Right cardiac atrium (tissue), 5 donors: ENCODE measurements at regions not wholly inside any gene's neighbourhood (a gene's known extent, or its start where the extent isn't known, plus 50 kb on each side); places are given as distances from the start of the nearest gene placed in this dataset.

ENCODE experiments used
- ATAC-seq, 2 donors: fragments of 200-7000 bp; cut with Tn5 transposase; one replicate each; pipeline versions ENCODE4 v1.8.0 to v1.9.1; 2020; ENCODE audit warnings: moderate library complexity in 2 of 2, mild to moderate bottlenecking in 1 of 2
- DNase-seq, 3 donors: peaks; one replicate each; pipeline ENCODE4 v3.0.0-alpha.2; 2020
- H3K27ac ChIP-seq: one replicate; pipeline ENCODE4 v1.5.1; 2013; ENCODE audit warnings: mild to moderate bottlenecking, low read length, control low read depth, moderate library complexity
- H3K27me3 ChIP-seq: one replicate; pipeline ENCODE4 v1.6.1; 2013; ENCODE audit not compliant: control insufficient read depth, insufficient read depth
- H3K4me1 ChIP-seq: one replicate; pipeline ENCODE4 v1.6.1; 2013; ENCODE audit warnings: low read length; ENCODE audit not compliant: control insufficient read depth, insufficient read depth
- H3K4me3 ChIP-seq: one replicate; pipeline ENCODE4 v1.5.1; 2013; ENCODE audit warnings: low read length, control low read depth
- H3K9me3 ChIP-seq: one replicate; pipeline ENCODE4 v1.6.1; 2013; ENCODE audit warnings: low read length; ENCODE audit not compliant: control insufficient read depth
- WGBS: extraction: QIAGEN DNeasy Blood & Tissue Kit; methylation state at CpG from one replicate; pipeline ENCODE4 v1.1.7; 2013; 5-methylcytosine and 5-hydroxymethylcytosine counted together
- intact Hi-C, 4 donors: fragments of 100-400 bp; cut with DNase I; formaldehyde crosslinking; loops; one replicate each; pipeline versions ENCODE4 v1.11.0 to v1.14.0; 2022 to 2023
- donor health status: healthy with polysubstance abuse.
- donor health status: DM: no; HTN: yes; CAD: no.
- donor health status: DM: no; HTN: no; CAD: no.
- donor health status: DM: no; HTN: yes; CAD: no; lungs with severe emphysema.
- donor health status: DM: yes; HTN: yes; CAD: no.

DNA sequence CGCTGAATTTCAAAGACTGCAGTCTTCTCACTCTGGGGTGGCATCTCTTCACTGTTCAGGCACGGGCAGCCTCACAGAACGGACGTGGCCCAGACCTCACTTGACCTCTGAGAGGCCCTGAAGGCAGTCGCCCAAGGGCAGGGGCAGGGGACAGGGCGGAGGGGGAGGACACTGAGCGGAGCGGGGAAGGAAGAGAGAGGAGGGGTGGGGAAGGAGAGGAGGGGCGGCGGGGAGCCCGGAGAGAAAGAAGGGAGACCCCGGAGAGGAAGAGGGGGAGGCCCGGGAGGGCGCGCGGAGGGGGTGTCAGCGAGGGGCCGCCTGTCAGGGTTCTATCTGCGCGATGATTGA is 58.7 kb upstream of the COMTD1 start:
- H3K27me3 ChIP-seq = no peaks in the 10 kb centered on the region
- peak; percentile 65 to 77 for ATAC-seq
- H3K4me1 ChIP-seq = peaks cover 4% of the 10 kb centered on the region
- peak overlapping the region; percentile 62 for H3K27ac ChIP-seq
- peak overlapping the region; percentile 56 for H3K4me3 ChIP-seq
- DNase-seq = peak; percentile 60 to 84 (median 81)
- peaks cover 2% of the 10 kb centered on the region for H3K9me3 ChIP-seq
- intact Hi-C loops = loop anchor here in 1 of 4 donors (5.0 kb wide), 1 partner anchor 98 kb away; no protein-coding TSS in a partner anchor
- 2% methylated on average over 20 of the region's 20 CpGs for WGBS

DNA sequence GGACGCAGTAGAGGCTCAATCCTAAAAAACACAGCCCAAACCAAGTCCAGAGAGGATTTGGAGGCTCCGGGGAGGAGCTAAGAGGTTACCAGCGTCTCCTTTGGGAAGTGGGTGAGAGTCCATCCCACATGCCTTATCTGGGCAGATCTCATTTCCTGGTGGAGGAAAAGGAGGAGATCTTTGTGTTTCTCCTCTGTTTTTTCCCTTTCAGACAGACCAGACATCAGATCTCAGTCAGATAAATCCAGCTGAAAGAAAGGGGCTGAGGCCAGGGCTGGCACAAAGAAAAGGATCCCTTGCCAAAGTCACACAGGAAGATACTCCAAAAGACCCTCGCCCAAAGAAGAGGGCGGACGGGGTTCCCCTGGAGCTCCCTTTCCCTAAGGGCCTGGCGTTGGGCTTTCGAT is 58.3 kb upstream of the COMTD1 start:
- Histone ChIP-seq H3K4me1 (peaks cover 4% of the 10 kb centered on the region), H3K9me3 (peaks cover 2% of the 10 kb centered on the region), H3K27me3 (no peaks in the 10 kb centered on the region), H3K27ac (peak overlapping the region; percentile 62), H3K4me3 (peak overlapping the region; percentile 56)
- no peak for DNase-seq
- WGBS = 40% methylated on average over 8 of the region's 8 CpGs
- intact Hi-C loops = loop anchor here in 1 of 4 donors (5.0 kb wide), 1 partner anchor 98 kb away; no protein-coding TSS in a partner anchor
- ATAC-seq = peak in 1 of 2 donors; percentile 4

DNA sequence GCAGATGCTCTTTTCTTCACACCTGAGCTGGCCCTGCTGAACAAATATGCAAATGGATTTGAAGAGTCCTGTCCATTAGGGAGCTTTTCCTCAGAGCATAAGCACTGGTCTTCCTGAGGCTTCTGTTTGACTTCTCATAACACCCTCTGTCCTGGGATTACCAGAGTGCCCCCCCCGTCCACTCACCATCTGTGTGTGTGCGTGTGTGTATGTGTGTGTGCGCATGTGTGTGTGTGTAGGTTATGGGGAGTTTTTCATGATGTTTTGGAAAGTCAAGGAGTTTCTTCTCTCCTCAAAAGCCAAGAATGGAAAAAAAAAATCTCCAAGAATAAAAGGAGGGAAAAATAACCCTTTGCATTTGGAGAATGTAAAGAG is 57.7 kb upstream of the COMTD1 start:
- intact Hi-C loops = loop anchor here in 1 of 4 donors (5.0 kb wide), 1 partner anchor 99 kb away; no protein-coding TSS in a partner anchor
- Histone ChIP-seq H3K4me3 (no peak overlapping the region), H3K27me3 (no peaks in the 10 kb centered on the region), H3K9me3 (peaks cover 2% of the 10 kb centered on the region), H3K4me1 (peaks cover 4% of the 10 kb centered on the region), H3K27ac (no peak overlapping the region)
- 96% methylated on average over 3 of the region's 3 CpGs for WGBS
- ATAC-seq = no peak
- DNase-seq = no peak

DNA sequence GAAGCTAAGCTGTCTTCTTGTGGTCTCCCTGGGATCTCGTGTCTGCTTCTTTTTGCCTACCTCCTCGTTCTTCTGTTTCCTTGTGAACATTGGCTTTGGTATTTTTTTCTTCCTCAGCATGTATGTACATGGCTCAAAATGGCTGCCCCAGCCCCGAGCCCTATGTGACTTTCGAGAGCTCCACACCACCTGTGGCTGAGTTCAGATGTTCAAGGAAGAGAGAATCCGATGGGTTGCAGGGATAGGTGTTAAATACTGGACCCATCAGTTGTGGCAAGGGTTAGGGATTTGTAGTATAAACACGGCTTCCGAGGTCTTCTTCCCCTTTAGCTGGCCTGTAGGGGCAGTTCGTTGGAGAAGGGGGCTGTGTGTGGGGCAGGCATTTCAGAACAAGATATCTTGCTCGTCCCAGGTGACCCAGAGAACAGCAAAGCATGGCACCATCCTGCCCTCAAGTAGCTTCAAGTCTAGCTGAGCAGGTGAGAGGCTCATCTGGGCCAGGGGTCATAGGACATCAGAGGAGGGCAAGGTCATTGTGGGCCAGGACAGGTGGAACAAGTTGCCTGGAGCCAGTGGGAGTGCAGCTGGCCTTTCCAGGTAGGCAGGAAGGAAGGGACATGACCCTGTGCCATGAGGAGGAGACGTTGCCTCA is 57.2 kb upstream of the COMTD1 start:
- H3K9me3 ChIP-seq = peaks cover 2% of the 10 kb centered on the region

DNA sequence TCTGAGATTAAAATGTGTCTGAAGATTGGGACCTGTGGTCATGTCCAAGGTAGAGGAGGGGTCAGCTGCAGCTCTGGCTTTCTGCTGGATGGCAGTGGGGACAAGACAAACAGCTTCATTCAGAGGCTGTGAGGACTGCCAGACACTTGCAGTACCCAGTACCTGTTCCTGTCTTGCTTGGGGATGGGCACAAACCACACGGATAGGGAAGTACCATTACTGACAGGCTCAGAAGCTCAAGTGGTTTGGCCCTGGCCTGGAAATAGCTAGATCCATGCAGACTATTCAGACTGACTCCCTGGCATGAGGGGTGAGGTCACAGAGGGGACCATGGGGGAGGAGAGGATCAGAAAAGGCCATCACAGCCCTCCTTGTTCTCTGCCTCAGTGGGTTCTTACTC is 56.0 kb upstream of the COMTD1 start:
- 44% methylated on average over 1 of the region's 1 CpG for WGBS
- DNase-seq (no peak), ATAC-seq (no peak)
- peaks cover 2% of the 10 kb centered on the region for H3K9me3 ChIP-seq
- H3K4me3 ChIP-seq = no peak overlapping the region
- H3K4me1 ChIP-seq = peaks cover 8% of the 10 kb centered on the region
- no peaks in the 10 kb centered on the region for H3K27me3 ChIP-seq
- H3K27ac ChIP-seq = no peak overlapping the region
- intact Hi-C loops = loop anchor here in 1 of 4 donors (5.0 kb wide), 1 partner anchor 100 kb away; no protein-coding TSS in a partner anchor

More for the DNA sequence above, 57.2 kb upstream of the COMTD1 start:
- Histone ChIP-seq H3K27me3 (no peaks in the 10 kb centered on the region), H3K4me3 (no peak overlapping the region), H3K27ac (no peak overlapping the region), H3K4me1 (peaks cover 4% of the 10 kb centered on the region)
- ATAC-seq (no peak), DNase-seq (no peak)
- intact Hi-C loops = loop anchor here in 1 of 4 donors (5.0 kb wide), 1 partner anchor 99 kb away; no protein-coding TSS in a partner anchor
- 96% methylated on average over 10 of the region's 10 CpGs for WGBS

DNA sequence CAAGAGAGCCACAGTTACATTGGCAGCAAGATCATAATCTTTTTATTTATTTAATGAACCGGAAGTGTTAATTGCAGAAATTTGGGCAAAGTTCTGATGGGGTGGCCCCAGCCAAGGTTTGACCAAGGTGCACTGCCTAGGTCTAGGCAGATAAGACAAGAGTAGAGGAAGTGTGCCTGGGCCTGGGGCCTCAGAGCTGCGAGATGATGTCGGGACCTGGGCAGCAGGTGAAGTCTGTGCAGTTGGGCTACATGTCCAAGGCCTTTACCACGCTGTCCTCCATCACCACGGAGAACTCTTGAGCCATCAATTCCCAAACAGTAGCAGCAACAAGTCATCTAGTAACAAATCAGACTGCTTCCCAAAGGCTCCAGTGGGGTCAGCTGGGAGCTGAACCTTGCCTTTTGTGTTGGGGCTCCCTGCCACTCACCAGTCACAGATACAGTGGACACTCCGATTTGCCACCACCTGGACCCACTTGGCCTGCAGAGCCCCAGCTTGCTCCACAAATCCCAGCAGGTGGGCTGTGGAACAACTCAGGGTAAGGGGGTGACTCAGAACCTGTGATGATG is 52.5 kb upstream of the COMTD1 start:
- intact Hi-C loops = no loop called here
- ATAC-seq = no peak
- no peak for DNase-seq
- Histone ChIP-seq H3K27me3 (no peaks in the 10 kb centered on the region), H3K9me3 (peaks cover 2% of the 10 kb centered on the region), H3K4me3 (no peak overlapping the region), H3K27ac (no peak overlapping the region), H3K4me1 (peaks cover 5% of the 10 kb centered on the region)
- 96% methylated on average over 6 of the region's 6 CpGs for WGBS

DNA sequence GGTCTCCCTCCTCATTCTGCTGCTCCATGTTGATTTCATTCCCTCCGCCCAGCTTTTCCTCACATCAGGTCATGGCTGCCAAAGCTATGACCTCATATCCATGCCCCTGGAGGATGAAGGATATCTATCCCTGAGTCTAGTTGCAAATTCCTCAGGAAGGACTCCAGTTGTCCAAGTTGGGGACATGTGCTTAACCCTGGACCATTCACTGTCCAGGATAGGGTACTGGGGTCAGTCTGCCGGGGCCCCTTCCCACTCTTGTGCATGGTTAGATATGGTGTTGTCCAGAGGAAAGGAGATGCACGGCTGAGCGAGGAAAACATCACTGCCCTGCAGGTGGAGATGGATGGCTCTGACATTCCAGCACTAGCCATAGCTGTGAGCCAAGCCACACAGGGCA is 51.9 kb upstream of the COMTD1 start:
- 76% methylated on average over 4 of the region's 4 CpGs for WGBS
- Histone ChIP-seq H3K9me3 (peaks cover 2% of the 10 kb centered on the region), H3K4me3 (no peak overlapping the region), H3K27me3 (no peaks in the 10 kb centered on the region), H3K4me1 (peaks cover 5% of the 10 kb centered on the region), H3K27ac (no peak overlapping the region)
- DNase-seq (peak in 1 of 3 donors; percentile 57), ATAC-seq (peak; percentile 6 to 26)
- intact Hi-C loops = no loop called here

DNA sequence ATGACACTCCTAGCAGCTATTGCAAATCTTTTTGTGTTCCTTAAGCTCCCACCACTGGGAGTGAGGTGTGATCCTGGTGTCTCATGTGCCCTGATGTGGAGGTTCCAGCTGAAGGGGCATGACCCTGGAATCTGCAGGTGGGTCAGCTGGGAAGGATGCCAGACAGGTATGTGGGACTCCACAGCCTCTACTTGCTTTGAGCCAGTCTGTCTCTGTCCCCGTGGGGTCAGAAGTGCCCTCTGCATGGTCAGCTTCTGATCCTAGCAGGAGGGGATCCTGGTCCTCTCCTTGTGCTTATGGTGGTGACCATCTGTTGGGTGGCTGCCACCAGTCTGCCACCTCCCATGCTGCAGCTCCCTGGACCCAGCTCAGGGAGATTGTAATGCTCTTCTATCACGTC is 51.1 kb upstream of the COMTD1 start:
- Histone ChIP-seq H3K4me1 (peaks cover 5% of the 10 kb centered on the region), H3K27me3 (no peaks in the 10 kb centered on the region), H3K9me3 (peaks cover 2% of the 10 kb centered on the region), H3K4me3 (no peak overlapping the region), H3K27ac (no peak overlapping the region)
- WGBS = 65% methylated on average over 2 of the region's 2 CpGs
- DNase-seq (no peak), ATAC-seq (no peak)
- intact Hi-C loops = no loop called here
